Fibroblast of gingiva (primary cell): ENCODE measurements at regions not wholly inside any gene's neighbourhood (a gene's known extent, or its start where the extent isn't known, plus 50 kb on each side); places are given as distances from the start of the nearest gene placed in this dataset.
"Not testable (repeated sequence)": the region's sequence is repeated elsewhere in the genome, so short reads cannot be mapped to it uniquely, and the experiment has no call there.

Experiments used
- DNase-seq: peaks from one replicate; pipeline ENCODE4 v3.0.0-alpha.2; 2011; ENCODE audit warnings: low read depth

DNA sequence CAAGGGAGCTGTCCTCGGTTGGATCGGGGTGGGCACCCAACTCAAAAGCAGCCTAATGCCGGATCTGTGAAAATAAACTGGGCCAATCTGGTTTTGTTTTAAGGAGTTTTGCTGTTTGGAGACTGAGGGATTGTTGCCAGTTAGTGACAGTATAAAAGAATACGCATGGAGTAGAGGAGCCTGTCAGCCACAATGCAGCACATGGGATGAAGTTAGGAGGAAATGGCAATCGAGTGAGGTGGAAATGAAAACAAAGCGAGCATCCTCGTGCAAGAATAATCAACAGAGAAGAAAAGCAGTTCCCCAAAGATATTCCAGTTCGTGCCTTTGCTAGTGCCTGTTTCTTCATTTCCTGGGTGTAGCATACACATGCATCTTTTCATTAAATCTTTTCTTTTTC is 108.4 kb upstream of the RORA start:
- DNase-seq = no peak

DNA sequence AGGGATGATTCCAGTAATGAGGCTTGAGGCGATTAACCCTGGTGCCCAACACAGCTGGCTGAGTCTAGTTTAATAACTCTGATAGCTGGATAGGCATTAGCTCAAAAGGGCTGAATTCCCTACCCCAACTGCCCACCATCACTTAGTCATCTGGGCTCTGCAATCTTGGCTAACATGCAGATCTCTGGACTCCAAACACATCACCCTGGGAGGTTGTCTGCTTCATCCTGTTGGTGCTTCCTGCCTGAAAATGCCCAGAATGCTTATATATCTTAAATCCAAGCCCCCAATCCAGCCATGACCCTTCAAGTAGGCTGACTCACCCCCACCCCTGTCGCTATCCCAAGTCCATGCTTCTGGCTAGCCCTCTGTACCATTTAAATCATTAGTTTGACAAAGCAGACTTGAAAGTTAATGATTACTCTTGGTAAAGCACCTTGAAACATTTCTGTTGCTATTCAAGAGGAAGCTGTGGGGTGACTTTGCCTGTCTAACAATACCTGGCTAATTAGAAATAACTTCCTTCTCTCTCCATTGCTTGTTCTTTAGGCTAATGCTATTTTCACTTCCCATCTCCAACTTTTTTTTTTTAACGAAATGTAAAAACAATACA is 107.0 kb upstream of the RORA start:
- no peak for DNase-seq

- DNase-seq = not testable (repeated sequence)
Observed at GRCh38 chr15:61334714-61335113, 105.6 kb upstream of the RORA start.

DNA sequence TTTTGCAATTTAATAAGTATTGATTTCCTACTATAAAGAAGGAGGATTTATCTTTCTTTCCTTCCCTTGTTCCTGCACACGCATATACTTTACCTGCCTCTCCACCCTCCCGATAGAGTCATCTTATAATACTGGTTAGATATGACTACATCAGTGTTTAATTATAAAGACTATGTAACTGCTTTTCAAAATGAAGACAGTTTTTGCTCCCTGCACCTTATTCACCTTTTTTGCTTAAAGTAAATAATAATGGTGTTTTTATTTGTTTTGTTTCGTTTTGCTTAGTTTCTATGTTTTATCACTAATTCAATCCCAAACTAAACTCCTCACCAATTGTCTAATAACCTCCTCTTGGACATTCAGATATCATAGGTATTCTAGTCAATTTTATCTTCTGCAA is 101.9 kb upstream of the RORA start:
- no peak for DNase-seq

- DNase-seq = no peak
Observed at GRCh38 chr15:61327019-61327631, 98.0 kb upstream of the RORA start.

DNA sequence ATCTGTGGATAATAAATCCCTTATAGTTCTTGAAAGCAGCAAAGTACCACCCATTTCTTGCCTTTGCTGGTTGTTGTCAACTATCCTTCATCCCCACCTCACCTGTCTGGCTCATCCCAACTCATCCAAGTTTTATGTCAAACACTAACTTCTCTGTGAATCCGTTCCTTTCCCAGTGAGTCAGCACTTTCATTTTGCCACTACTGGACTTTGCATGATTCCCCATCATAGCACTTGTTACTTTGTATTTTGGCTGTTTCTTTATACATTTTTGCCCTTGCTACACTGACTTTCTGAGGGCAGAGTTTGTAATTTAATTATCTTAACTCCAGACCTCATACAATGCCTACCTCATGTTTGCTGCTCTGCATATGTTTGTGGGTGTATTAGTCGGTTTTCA is 90.8 kb upstream of the RORA start:
- no peak for DNase-seq

GRCh38 chr15:61318802-61319525 is 89.9 kb upstream of the RORA start:
- DNase-seq = no peak

DNA sequence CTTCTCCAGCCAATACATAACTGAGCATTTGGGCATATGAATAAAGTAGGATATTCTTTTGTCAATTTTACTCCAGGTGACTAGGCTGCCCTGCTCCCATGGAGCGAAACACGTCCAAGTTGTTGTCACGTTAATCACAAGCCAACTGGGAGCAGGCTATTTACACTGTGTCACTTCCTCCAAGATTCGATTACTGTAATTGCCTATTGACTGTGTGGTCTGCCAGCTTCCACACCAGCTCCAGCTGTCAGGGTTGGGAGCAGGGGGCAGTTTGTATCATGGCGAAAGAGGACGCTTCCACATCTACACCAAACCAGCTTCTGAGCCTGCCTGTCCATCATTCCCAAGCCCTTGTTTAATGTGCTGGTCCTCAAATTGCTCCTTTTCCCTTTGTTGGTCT is 89.2 kb upstream of the RORA start:
- no peak for DNase-seq

GRCh38 chr15:61315471-61315870 is 86.4 kb upstream of the RORA start:
- DNase-seq = no peak

GRCh38 chr15:61314427-61314826 is 85.3 kb upstream of the RORA start:
- DNase-seq = no peak

DNA sequence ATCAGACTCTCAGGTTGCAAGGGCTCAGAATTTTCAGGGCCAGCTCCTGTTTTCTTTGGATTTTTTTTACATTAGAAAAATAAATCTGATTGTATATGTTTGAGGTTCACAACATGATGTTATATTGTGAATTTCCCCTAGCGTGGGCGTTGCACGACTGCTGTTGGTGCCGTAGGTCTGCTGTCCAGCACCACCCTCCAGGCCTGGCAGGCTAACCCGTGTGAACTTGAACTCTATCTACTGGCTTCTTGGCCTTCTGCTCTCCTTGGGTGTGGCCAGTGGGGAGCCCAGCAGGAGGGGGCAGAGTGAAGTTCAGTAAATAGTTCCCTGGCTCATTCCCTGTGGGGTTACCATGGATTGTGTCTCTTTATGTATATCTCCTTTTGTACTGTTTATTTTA is 80.5 kb upstream of the RORA start:
- DNase-seq = no peak

DNA sequence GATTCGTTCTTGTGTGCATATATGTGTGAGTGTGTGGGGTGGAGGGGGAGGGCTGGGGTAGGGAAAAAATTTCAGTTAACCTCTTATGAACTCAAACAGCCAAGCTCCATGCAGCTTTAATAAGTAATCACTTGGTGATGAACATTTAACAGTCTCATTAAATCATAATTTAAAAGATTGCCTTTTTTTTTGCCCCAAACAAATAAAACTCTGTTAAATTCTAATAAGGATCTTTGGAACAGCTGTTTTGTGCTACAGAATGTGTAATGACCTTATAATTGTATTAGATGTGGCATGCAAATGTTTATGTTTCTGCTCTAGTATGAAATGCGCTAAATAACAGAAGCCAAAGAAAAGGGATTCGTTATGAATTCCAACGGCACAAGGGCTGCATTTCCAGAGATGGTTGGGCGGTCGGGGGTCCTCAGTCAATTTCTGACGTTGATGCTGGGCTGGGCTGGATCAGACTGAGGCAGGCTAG is 80.0 kb upstream of the RORA start:
- no peak for DNase-seq

GRCh38 chr15:61308437-61308836 is 79.3 kb upstream of the RORA start:
- DNase-seq = no peak

GRCh38 chr15:61307474-61307873 is 78.4 kb upstream of the RORA start:
- DNase-seq = no peak

GRCh38 chr15:61301701-61302100 is 72.6 kb upstream of the RORA start:
- no peak for DNase-seq

- peak; percentile 5 for DNase-seq
Observed at GRCh38 chr15:61299075-61299763, 70.1 kb upstream of the RORA start.

DNA sequence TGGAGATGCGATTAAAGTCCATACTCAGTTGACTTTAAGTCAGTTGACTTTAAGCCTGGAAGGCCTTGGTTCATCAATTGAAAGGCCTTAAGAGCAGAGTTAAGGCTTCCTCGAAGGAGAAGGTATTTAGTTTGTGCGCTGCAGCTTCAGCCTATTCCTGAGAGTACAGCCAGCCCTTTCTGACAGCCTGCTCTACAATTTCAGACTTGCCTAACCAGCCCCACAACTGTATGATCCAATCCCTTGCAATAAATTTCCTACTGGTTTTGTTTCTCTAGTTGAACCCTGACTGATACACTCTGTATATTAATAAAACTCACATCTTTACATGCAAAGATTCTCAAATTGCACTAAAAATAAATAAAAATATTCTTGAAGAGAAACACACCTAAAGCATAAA is 66.1 kb upstream of the RORA start:
- DNase-seq = no peak

DNA sequence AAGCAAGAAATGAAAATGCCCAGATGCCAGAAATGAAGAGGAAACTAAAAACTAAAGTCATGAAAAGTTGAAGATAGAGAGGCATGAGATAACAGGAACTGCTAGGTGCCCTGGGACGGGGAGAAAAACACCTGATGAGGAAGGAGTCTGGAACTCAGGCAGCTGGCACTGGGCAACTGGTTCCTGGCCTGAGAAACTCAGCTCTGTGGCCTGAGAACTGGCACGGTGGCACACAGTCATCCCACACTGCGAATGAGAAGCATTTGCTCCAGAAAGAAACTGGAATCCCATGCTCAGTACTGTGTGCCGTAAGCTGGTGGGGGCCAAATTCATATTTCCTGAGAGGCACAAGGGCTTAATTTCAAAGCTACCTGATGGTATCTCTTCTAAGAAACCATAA is 53.6 kb upstream of the RORA start:
- no peak for DNase-seq

- DNase-seq = no peak
Observed at GRCh38 chr15:61281328-61281727, 52.2 kb upstream of the RORA start.
